Trophoblast cell (in vitro differentiated cells and primary cell): ENCODE measurements at regions not wholly inside any gene's neighbourhood (a gene's known extent, or its start where the extent isn't known, plus 50 kb on each side); places are given as distances from the start of the nearest gene placed in this dataset.

Experiments used
- DNase-seq, 2 donors: peaks; one replicate each; pipeline ENCODE4 v3.0.0-alpha.2; 2016
- H2AFZ ChIP-seq: 2 replicates; pipeline ENCODE4 v1.6.1; 2013; ENCODE audit warnings: low read length, moderate library complexity, mild to moderate bottlenecking; ENCODE audit not compliant: insufficient read depth, poor library complexity
- H2AK5ac ChIP-seq: 2 replicates; pipeline ENCODE4 v1.6.1; 2013; ENCODE audit warnings: mild to moderate bottlenecking, low read length
- H2BK120ac ChIP-seq: 2 replicates; pipeline ENCODE4 v1.6.1; 2013; ENCODE audit warnings: low read length, mild to moderate bottlenecking, moderate library complexity; ENCODE audit not compliant: insufficient read depth, poor library complexity
- H2BK12ac ChIP-seq: 2 replicates; pipeline ENCODE4 v1.6.1; 2013; ENCODE audit warnings: mild to moderate bottlenecking, low read length, moderate library complexity
- H2BK5ac ChIP-seq: 2 replicates; pipeline ENCODE4 v1.6.1; 2013; ENCODE audit warnings: low read length, low read depth, moderate library complexity, mild to moderate bottlenecking; ENCODE audit not compliant: poor library complexity
- H3K14ac ChIP-seq: 2 replicates; pipeline ENCODE4 v1.6.1; 2013; ENCODE audit warnings: mild to moderate bottlenecking, low read length
- H3K18ac ChIP-seq: 2 replicates; pipeline ENCODE4 v1.6.1; 2013; ENCODE audit warnings: mild to moderate bottlenecking, low read length
- H3K23ac ChIP-seq: 2 replicates; pipeline ENCODE4 v1.6.1; 2013; ENCODE audit warnings: low read length
- H3K27ac ChIP-seq: 2 replicates; pipeline ENCODE4 v1.5.1; 2013; ENCODE audit warnings: low read depth, mild to moderate bottlenecking, inconsistent platforms, low read length, moderate library complexity
- H3K27me3 ChIP-seq: 2 replicates; pipeline ENCODE4 v1.6.1; 2013; ENCODE audit warnings: inconsistent platforms, mild to moderate bottlenecking, low read length, moderate library complexity; ENCODE audit not compliant: insufficient read depth
- H3K36me3 ChIP-seq, 2 experiments: 1 replicate in 1 of 2; 2 replicates in 1 of 2; pipeline ENCODE4 v1.6.1; 2013; ENCODE audit warnings: low read length in 2 of 2, mild to moderate bottlenecking in 2 of 2, moderate library complexity in 1 of 2; ENCODE audit not compliant: insufficient read depth in 2 of 2, control insufficient read depth in 1 of 2
- H3K4ac ChIP-seq: 2 replicates; pipeline ENCODE4 v1.6.1; 2013; ENCODE audit warnings: low read depth, mild to moderate bottlenecking, low read length, moderate library complexity
- H3K4me1 ChIP-seq, 2 experiments: 1 replicate in 1 of 2; 2 replicates in 1 of 2; pipeline ENCODE4 v1.6.1; 2013; ENCODE audit warnings: low read length in 2 of 2, mild to moderate bottlenecking in 2 of 2, moderate library complexity in 1 of 2; ENCODE audit not compliant: insufficient read depth in 2 of 2, control insufficient read depth in 1 of 2
- H3K4me2 ChIP-seq: 2 replicates; pipeline ENCODE4 v1.6.1; 2013; ENCODE audit warnings: inconsistent platforms, mild to moderate bottlenecking, low read length, moderate library complexity
- H3K4me3 ChIP-seq: 2 replicates; pipeline ENCODE4 v1.5.1; 2013; ENCODE audit warnings: mild to moderate bottlenecking, low read depth, low read length, inconsistent platforms
- H3K79me1 ChIP-seq: one replicate; pipeline ENCODE4 v1.6.1; 2013; ENCODE audit warnings: low read length
- H3K79me2 ChIP-seq: 2 replicates; pipeline ENCODE4 v1.6.1; 2013; ENCODE audit warnings: low read length, mild to moderate bottlenecking; ENCODE audit not compliant: control insufficient read depth, insufficient read depth, poor library complexity
- H3K9ac ChIP-seq: 2 replicates; pipeline ENCODE4 v1.6.1; 2013; ENCODE audit warnings: mild to moderate bottlenecking, low read length
- H3K9me3 ChIP-seq: 2 replicates; pipeline ENCODE4 v1.6.1; 2013; ENCODE audit warnings: low read depth, mild to moderate bottlenecking, control low read depth, inconsistent platforms, low read length; ENCODE audit not compliant: insufficient read depth
- H4K12ac ChIP-seq: 2 replicates; pipeline ENCODE4 v1.6.1; 2013; ENCODE audit warnings: low read depth, mild to moderate bottlenecking, low read length, moderate library complexity
- H4K8ac ChIP-seq: 2 replicates; pipeline ENCODE4 v1.6.1; 2013; ENCODE audit warnings: low read depth, mild to moderate bottlenecking, low read length, moderate library complexity
- H4K91ac ChIP-seq: one replicate; pipeline ENCODE4 v1.6.1; 2013; ENCODE audit warnings: low read depth, mild to moderate bottlenecking, low read length, moderate library complexity
- WGBS: extraction: QIAGEN DNeasy Blood & Tissue Kit; methylation state at CpG from one replicate; pipeline ENCODE4 v1.1.7; 2013; ENCODE audit warnings: missing lambda C conversion rate; ENCODE audit not compliant: insufficient read length, insufficient coverage; ENCODE audit errors: extremely low coverage; 5-methylcytosine and 5-hydroxymethylcytosine counted together

DNA sequence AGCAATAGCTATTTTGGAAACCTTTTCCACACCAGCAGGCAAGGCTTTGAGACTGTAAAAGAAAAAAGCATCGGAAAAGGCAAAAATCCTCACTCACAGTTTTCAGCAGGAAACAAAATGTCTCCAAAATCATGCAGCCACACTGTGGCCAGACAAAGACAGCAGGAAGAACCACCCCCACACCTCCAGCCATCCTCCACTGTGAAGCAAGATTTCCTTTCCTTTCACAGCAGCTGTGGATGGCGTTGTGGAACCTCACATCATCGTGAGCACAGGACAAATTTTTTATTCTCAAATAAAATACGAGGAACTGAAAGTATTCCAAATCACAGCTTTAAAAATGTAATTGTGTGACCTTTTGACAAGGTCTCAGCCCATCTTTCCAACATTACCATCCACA, 351.7 kb upstream of the NOCT start:
- H3K27me3 ChIP-seq, result no peaks in the 10 kb centered on the region
- H4K12ac ChIP-seq, result no peak overlapping the region
- H3K79me1 ChIP-seq, result peaks cover 4% of the 10 kb centered on the region
- H3K4me2 ChIP-seq, result no peak overlapping the region
- H3K23ac ChIP-seq, result no peak overlapping the region
- H3K79me2 ChIP-seq, result no peaks in the 10 kb centered on the region
- no peaks in the 10 kb centered on the region for H3K36me3 ChIP-seq
- WGBS, result no CpG with 5 or more reads among the region's 4 CpGs
- H3K4me1 ChIP-seq, result peaks cover 11 to 21% of the 10 kb centered on the region in 2 experiments
- H2AK5ac ChIP-seq, result no peak overlapping the region
- no peak overlapping the region for H3K14ac ChIP-seq
- H4K8ac ChIP-seq, result no peak overlapping the region
- H3K18ac ChIP-seq, result no peak overlapping the region
- no peak for DNase-seq
- peak overlapping the region; percentile 44 for H2BK12ac ChIP-seq
- no peak overlapping the region for H3K27ac ChIP-seq
- H4K91ac ChIP-seq, result peak overlapping the region; percentile 42
- no peak overlapping the region for H3K4ac ChIP-seq
- H3K4me3 ChIP-seq, result no peak overlapping the region
- no peak overlapping the region for H2BK120ac ChIP-seq
- H3K9me3 ChIP-seq, result no peaks in the 10 kb centered on the region
- no peak overlapping the region for H2BK5ac ChIP-seq
- H2AFZ ChIP-seq, result no peak overlapping the region
- no peak overlapping the region for H3K9ac ChIP-seq

DNA sequence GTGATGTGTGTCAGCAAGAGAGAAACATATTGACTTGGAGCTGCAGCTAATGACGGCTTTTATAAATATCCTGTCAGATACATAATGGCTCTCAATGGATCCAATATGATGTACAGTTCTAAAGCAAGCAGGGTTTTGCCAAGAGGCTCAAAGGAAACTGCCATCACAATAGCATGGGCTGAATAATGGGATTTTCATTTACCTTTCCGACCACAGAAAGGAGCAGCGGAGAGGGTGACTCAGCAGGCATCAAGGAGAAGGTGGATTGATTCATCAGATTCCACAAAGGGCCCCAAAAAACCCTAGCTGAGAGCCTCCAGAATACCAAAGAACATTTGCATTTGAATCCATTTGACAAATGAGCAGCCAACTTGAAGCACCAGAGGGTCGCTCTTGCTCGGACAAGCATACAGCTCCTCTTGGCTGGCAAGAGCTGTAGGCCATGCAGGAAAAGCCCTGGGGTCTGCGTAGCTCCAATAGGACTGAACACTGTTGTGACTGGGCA, 355.7 kb upstream of the NOCT start:
- no peak overlapping the region for H2AFZ ChIP-seq
- H4K12ac ChIP-seq, result no peak overlapping the region
- DNase-seq, result no peak
- H3K79me2 ChIP-seq, result no peaks in the 10 kb centered on the region
- peaks cover 7 to 12% of the 10 kb centered on the region in 2 experiments for H3K4me1 ChIP-seq
- no peak overlapping the region for H2AK5ac ChIP-seq
- H4K91ac ChIP-seq, result peak overlapping the region; percentile 39
- H3K23ac ChIP-seq, result no peak overlapping the region
- no CpG with 5 or more reads among the region's 6 CpGs for WGBS
- no peak overlapping the region for H2BK5ac ChIP-seq
- H3K4me2 ChIP-seq, result no peak overlapping the region
- H3K27me3 ChIP-seq, result no peaks in the 10 kb centered on the region
- H3K14ac ChIP-seq, result no peak overlapping the region
- H3K36me3 ChIP-seq, result no peaks in the 10 kb centered on the region
- peak overlapping the region; percentile 23 for H2BK12ac ChIP-seq
- H2BK120ac ChIP-seq, result no peak overlapping the region
- no peak overlapping the region for H3K27ac ChIP-seq
- no peak overlapping the region for H4K8ac ChIP-seq
- peaks cover 4% of the 10 kb centered on the region for H3K79me1 ChIP-seq
- no peak overlapping the region for H3K9ac ChIP-seq
- H3K4ac ChIP-seq, result no peak overlapping the region
- no peak overlapping the region for H3K18ac ChIP-seq
- no peak overlapping the region for H3K4me3 ChIP-seq
- H3K9me3 ChIP-seq, result no peaks in the 10 kb centered on the region

DNA sequence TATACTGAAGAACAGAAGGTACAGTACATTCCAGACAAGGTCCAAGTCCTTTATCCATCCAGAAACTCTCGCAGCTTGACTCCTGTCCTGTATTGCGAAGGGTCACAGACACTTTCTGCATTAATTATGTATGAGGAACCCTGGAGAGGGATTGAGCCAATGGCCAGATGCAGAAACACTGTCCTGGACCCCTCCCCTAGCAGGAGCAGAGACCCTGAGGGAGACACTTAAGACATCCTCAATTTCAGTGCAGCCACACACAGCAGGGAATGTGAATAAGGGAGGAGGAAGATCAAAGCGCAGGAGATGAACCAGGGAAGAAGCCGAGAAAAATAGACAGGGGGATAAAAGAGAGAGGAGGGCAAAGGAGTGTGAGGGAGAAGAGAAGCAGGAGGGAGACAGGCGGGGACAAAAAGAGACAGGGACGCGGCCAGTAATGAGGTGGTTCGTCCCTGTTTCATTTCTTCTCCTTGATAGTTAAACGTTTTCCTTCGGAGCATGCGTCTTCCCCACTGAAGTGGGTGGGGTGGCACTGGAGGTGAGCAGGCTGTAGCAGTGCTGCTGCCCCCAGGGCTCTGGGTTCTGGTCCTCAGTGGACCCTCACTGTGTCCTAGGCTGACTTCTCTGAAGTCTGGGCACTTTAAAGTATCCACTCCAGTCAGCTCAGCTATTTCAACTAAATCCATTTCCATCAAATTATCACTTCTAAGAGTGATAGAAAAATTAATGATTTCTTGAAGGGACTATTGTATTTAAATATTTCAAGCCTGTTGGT, 356.4 kb upstream of the NOCT start:
- peaks cover 4% of the 10 kb centered on the region for H3K79me1 ChIP-seq
- H3K4me1 ChIP-seq, result peaks cover 7 to 12% of the 10 kb centered on the region in 2 experiments
- no CpG with 5 or more reads among the region's 11 CpGs for WGBS
- no peak overlapping the region for H2AK5ac ChIP-seq
- no peak overlapping the region for H3K9ac ChIP-seq
- H2AFZ ChIP-seq, result no peak overlapping the region
- H3K27ac ChIP-seq, result no peak overlapping the region
- no peak overlapping the region for H4K8ac ChIP-seq
- no peak overlapping the region for H3K14ac ChIP-seq
- no peak overlapping the region for H2BK12ac ChIP-seq
- H3K23ac ChIP-seq, result no peak overlapping the region
- H3K4me3 ChIP-seq, result no peak overlapping the region
- no peak overlapping the region for H4K91ac ChIP-seq
- H3K79me2 ChIP-seq, result no peaks in the 10 kb centered on the region
- H3K4ac ChIP-seq, result no peak overlapping the region
- no peak overlapping the region for H3K4me2 ChIP-seq
- H3K36me3 ChIP-seq, result no peaks in the 10 kb centered on the region
- peak overlapping the region; percentile 14 for H2BK120ac ChIP-seq
- H3K18ac ChIP-seq, result no peak overlapping the region
- no peak overlapping the region for H2BK5ac ChIP-seq
- no peaks in the 10 kb centered on the region for H3K9me3 ChIP-seq
- no peaks in the 10 kb centered on the region for H3K27me3 ChIP-seq
- no peak overlapping the region for H4K12ac ChIP-seq
- DNase-seq, result no peak

DNA sequence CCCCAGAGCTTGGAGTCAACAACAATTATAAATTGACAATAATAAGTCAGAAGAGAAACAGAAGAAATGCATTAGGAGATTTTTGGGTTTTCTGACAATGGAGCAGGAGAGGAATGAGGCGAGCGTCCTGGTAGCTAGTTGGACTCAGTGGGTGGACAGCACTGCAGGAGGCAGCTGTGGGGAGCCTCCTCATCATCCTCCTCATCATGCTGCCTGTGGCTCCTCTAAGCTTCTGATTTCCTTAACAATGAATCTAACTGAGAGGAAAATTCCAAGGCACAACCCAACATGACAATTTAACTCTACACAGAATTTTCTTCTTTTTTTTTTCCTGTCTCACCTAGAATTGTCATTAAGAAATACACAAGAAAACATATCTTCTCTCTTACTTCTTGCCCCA, 357.1 kb upstream of the NOCT start:
- H3K4me1 ChIP-seq, result peaks cover 7 to 12% of the 10 kb centered on the region in 2 experiments
- no peaks in the 10 kb centered on the region for H3K27me3 ChIP-seq
- no peak overlapping the region for H3K4me2 ChIP-seq
- no peak overlapping the region for H3K9ac ChIP-seq
- H4K91ac ChIP-seq, result no peak overlapping the region
- H3K9me3 ChIP-seq, result no peaks in the 10 kb centered on the region
- no peaks in the 10 kb centered on the region for H3K79me2 ChIP-seq
- no peak overlapping the region for H4K12ac ChIP-seq
- no peaks in the 10 kb centered on the region for H3K36me3 ChIP-seq
- H2AFZ ChIP-seq, result no peak overlapping the region
- H3K18ac ChIP-seq, result no peak overlapping the region
- H2BK120ac ChIP-seq, result no peak overlapping the region
- no peak overlapping the region for H3K4ac ChIP-seq
- peaks cover 4% of the 10 kb centered on the region for H3K79me1 ChIP-seq
- DNase-seq, result no peak
- H3K23ac ChIP-seq, result no peak overlapping the region
- no peak overlapping the region for H3K4me3 ChIP-seq
- no peak overlapping the region for H2BK5ac ChIP-seq
- no CpG with 5 or more reads among the region's 2 CpGs for WGBS
- H3K27ac ChIP-seq, result no peak overlapping the region
- H2AK5ac ChIP-seq, result no peak overlapping the region
- no peak overlapping the region for H3K14ac ChIP-seq
- H2BK12ac ChIP-seq, result no peak overlapping the region
- no peak overlapping the region for H4K8ac ChIP-seq
